WI38 (cell line): ENCODE measurements at regions not wholly inside any gene's neighbourhood (a gene's known extent, or its start where the extent isn't known, plus 50 kb on each side); places are given as distances from the start of the nearest gene placed in this dataset.
"Not testable (repeated sequence)": the region's sequence is repeated elsewhere in the genome, so short reads cannot be mapped to it uniquely, and the experiment has no call there.

ENCODE experiments used
- H3K4me3 ChIP-seq: 2 replicates; pipeline ENCODE4 v1.5.1; 2011; ENCODE audit warnings: low read depth, mild to moderate bottlenecking, control low read depth, low read length
- TF ChIP-seq, protein P1 (sequence below): IDR thresholded peaks from 2 replicates; pipeline ENCODE4 v1.5.1; 2012; ENCODE audit warnings: low read depth, mild to moderate bottlenecking, control low read depth, low read length

GRCh38 chrX:130504019-130504418 lies 102.2 kb downstream of the RBMX2 start:
- TF ChIP-seq, protein P1, sequence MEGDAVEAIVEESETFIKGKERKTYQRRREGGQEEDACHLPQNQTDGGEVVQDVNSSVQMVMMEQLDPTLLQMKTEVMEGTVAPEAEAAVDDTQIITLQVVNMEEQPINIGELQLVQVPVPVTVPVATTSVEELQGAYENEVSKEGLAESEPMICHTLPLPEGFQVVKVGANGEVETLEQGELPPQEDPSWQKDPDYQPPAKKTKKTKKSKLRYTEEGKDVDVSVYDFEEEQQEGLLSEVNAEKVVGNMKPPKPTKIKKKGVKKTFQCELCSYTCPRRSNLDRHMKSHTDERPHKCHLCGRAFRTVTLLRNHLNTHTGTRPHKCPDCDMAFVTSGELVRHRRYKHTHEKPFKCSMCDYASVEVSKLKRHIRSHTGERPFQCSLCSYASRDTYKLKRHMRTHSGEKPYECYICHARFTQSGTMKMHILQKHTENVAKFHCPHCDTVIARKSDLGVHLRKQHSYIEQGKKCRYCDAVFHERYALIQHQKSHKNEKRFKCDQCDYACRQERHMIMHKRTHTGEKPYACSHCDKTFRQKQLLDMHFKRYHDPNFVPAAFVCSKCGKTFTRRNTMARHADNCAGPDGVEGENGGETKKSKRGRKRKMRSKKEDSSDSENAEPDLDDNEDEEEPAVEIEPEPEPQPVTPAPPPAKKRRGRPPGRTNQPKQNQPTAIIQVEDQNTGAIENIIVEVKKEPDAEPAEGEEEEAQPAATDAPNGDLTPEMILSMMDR, result no peak
- H3K4me3 ChIP-seq, result no peak overlapping the region

GRCh38 chrX:130507015-130507414 lies 105.2 kb downstream of the RBMX2 start:
- no peak overlapping the region for H3K4me3 ChIP-seq
- TF ChIP-seq, protein P1, result no peak

GRCh38 chrX:130512534-130512933 lies 110.7 kb downstream of the RBMX2 start:
- H3K4me3 ChIP-seq, result not testable (repeated sequence)

DNA sequence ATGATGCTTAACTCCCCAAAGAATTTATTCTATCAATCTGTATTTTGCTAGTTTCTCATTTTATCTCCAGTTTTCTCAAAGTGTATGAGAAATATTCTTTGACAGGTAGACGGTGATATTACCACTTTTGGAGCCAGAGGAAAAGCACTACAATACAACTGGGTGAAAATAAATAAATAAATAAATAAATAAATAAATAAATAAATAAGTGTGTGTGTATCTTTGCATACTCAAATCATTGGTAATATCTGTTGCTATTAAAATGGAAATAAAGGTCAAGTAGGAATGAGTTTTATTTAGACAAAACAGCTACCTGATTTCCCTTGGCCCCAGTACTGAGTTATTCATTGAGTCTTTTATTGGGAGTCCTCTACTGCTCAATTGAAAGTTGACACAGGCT lies 114.3 kb downstream of the RBMX2 start:
- no peak overlapping the region for H3K4me3 ChIP-seq
- TF ChIP-seq, protein P1, result no peak

- TF ChIP-seq, protein P1, result no peak
- H3K4me3 ChIP-seq, result peak overlapping the region; percentile 48
These were observed 121.9 kb downstream of the RBMX2 start for GRCh38 chrX:130523460-130524394.

- TF ChIP-seq, protein P1, result no peak
- no peak overlapping the region for H3K4me3 ChIP-seq
These were observed 122.8 kb downstream of the RBMX2 start for GRCh38 chrX:130524476-130525194.

DNA sequence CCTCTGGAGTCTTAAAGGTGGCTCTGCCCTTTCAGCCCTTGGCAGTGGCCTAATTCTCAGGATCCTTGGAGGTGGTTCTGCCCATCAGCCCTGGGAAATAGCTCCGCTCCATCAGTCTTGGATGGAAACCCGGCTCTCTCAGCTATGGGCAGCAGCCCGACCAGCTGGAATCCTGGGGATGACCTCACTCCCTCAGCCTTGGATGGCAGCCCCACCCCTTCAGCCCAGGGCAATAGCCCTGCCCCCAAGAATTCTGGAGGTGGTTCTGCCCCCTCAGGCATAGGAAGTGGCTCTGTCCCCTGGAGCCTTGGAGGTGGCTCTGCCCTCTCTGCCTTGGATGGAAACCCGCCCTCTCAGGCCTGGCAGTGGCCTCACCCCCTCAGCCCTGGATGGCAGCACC lies 127.7 kb downstream of the RBMX2 start:
- no peak overlapping the region for H3K4me3 ChIP-seq
- TF ChIP-seq, protein P1, result no peak
